Epidermal melanocyte (primary cell): ENCODE measurements at regions not wholly inside any gene's neighbourhood (a gene's known extent, or its start where the extent isn't known, plus 50 kb on each side); places are given as distances from the start of the nearest gene placed in this dataset.
"Not testable (repeated sequence)": the region's sequence is repeated elsewhere in the genome, so short reads cannot be mapped to it uniquely, and the experiment has no call there.

Experiments used
- DNase-seq: peaks from one replicate; pipeline ENCODE4 v3.0.0; 2011; ENCODE audit warnings: low spot score; ENCODE audit not compliant: insufficient read length

- no peak for DNase-seq
Observed at GRCh38 chr12:19665121-19665900, 226.0 kb downstream of the AEBP2 start.

- no peak for DNase-seq
Observed at GRCh38 chr12:19666070-19666469, 226.8 kb downstream of the AEBP2 start.

DNA sequence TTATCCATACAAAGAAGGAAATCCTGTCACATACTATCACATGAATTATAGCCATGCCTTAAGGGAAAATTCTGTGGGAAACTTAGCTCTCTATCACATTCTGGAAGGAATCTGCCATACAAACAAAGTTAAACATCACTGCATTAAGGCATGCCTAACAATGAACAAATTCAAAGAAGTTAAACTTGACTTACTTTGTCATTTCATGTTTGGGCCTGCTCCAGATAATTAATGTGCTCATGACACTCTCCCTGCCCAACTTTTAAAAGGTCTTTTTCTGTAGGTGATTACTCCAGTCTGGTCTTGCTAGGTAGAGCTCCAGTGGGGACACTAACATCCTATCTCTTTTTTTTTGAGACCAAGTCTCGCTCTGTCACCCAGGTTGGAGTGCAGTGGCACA is 230.5 kb downstream of the AEBP2 start:
- DNase-seq, result no peak

GRCh38 chr12:19671695-19672094 is 232.4 kb downstream of the AEBP2 start:
- DNase-seq, result no peak

GRCh38 chr12:19674437-19674836 is 235.1 kb downstream of the AEBP2 start:
- DNase-seq, result no peak

- no peak for DNase-seq
Observed at GRCh38 chr12:19675361-19675760, 236.1 kb downstream of the AEBP2 start.

DNA sequence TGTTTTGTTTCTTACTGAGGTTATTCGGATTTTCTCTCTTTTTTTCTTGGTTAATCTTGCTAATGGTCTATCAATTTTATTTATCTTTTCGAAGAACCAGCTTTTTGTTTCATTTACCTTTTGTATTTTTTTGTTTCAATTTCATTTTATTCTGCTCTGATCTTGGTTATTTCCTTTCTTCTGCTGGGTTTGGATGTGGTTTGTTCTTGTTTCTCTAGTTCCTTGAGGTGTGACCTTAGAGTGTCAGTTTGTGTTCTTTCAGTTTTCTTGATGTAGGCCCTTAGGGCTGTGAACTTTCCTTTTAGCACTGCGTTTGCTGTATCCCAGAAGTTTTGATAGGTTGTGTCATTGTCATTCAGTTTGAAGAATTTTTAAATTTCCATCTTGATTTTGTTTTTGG is 239.2 kb downstream of the AEBP2 start:
- DNase-seq, result not testable (repeated sequence)

GRCh38 chr12:19681007-19681406 is 241.7 kb downstream of the AEBP2 start:
- no peak for DNase-seq

- no peak for DNase-seq
Observed at GRCh38 chr12:19683178-19683927, 244.1 kb downstream of the AEBP2 start.

- DNase-seq, result no peak
Observed at GRCh38 chr12:19687371-19687770, 248.1 kb downstream of the AEBP2 start.

- DNase-seq, result no peak
Observed at GRCh38 chr12:19688532-19688931, 249.2 kb downstream of the AEBP2 start.

- DNase-seq, result no peak
Observed at GRCh38 chr12:19689226-19689625, 249.9 kb downstream of the AEBP2 start.

- no peak for DNase-seq
Observed at GRCh38 chr12:19689801-19690472, 250.6 kb downstream of the AEBP2 start.

GRCh38 chr12:19692091-19692490 is 252.8 kb downstream of the AEBP2 start:
- no peak for DNase-seq

GRCh38 chr12:19692566-19692965 is 253.3 kb downstream of the AEBP2 start:
- no peak for DNase-seq

- DNase-seq, result no peak
Observed at GRCh38 chr12:19694627-19695026, 255.3 kb downstream of the AEBP2 start.

DNA sequence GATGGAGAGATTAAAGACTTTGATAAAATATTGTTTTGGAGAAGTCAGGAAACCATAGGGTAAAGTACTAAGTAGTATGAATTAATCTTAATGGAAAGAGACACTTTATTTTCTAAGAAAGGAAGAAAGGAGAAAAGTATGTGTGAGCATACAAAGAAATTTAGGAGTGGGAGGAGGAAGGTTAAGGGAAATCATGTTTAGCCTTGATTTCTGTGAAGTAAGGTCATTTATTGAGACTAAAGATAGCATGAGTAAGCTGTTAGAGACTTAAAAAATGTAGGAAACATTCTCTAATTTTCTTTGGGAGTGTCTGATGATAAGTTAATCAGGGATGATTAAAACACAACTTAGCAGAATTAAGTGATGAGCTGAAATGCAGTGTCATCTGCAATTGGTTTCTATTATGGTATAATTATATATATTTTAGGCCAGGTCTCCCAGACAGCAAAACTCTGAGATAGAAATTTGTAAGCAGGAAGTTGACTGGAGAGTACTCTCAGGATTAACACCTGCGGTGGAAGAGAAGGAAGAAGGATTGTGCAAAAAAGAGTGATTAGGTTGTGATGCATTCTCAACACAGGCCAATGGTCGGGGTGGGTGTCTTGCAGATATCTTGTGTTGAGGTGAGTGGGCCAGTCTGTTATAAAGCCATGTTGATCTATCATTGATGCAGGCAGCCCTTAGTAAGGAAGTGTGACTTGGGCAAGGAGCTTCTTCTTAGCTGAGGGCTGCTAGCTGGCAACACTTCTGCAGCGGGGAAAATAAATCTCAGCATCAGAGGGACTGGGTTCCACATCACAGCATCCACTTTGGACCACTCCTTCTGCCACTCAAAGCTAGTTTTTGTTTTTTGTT is 256.2 kb downstream of the AEBP2 start:
- DNase-seq, result no peak

DNA sequence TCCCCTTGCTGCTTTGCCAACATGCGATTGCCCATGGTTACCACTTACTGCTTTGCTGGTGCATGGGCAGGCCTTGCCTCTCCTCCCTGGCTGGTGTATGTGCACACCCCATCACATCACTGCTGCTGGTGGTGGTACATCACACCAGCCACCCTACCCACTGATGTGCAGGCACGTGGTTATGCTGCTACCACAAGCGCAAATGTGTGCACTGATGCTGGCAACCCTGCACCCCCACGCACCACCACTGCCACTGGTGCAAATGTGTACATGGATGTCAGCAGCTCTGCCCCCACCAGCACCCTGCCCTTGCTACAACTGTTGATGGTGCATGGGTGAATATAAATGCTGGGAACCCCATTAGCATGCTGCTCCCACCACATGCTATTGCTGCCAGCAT is 261.7 kb downstream of the AEBP2 start:
- no peak for DNase-seq

- DNase-seq, result no peak
Observed at GRCh38 chr12:19704966-19705365, 265.7 kb downstream of the AEBP2 start.

- DNase-seq, result no peak
Observed at GRCh38 chr12:19706936-19707335, 267.6 kb downstream of the AEBP2 start.

DNA sequence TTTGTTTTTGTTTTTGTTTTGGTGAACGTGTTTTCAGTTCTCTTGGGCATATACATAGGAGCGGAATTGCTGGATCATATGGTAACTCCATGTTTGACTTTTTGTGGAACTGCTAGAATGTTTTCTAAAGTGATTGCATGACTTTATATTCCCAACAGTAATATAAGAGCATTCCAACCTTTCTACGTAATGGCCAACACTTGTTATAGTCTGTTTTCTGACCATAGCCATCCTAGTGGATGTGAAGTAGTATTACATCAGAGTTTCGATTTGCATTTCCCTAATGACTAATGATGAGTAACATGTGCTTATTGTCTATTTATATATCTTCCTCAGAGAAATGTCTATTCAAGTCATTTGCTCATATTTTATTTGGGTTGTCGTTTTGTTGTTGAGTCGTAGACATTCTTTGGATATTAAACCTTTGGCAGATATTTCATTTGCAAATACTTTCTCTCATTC is 268.7 kb downstream of the AEBP2 start:
- DNase-seq, result no peak
